GM13976 (cell line): ENCODE measurements at regions not wholly inside any gene's neighbourhood (a gene's known extent, or its start where the extent isn't known, plus 50 kb on each side); places are given as distances from the start of the nearest gene placed in this dataset.

Source experiments
- DNase-seq: peaks from one replicate; pipeline ENCODE4 v3.0.0; 2012; ENCODE audit warnings: low spot score
- in situ Hi-C: fragments of 300-500 bp; cut with MboI; formaldehyde crosslinking; loops from one replicate; pipeline ENCODE4 v1.12.0; 2022; ENCODE audit warnings: low sequenced_read_pairs, mixed read lengths, inconsistent platforms; ENCODE audit not compliant: unreplicated experiment
- TF ChIP-seq, protein P1 (sequence below): IDR thresholded peaks from 2 replicates; pipeline ENCODE4 v1.5.1; 2012; ENCODE audit warnings: borderline replicate concordance, mild to moderate bottlenecking; ENCODE audit not compliant: insufficient read depth; ENCODE audit errors: extremely low read depth, missing control alignments, control extremely low read depth

DNA sequence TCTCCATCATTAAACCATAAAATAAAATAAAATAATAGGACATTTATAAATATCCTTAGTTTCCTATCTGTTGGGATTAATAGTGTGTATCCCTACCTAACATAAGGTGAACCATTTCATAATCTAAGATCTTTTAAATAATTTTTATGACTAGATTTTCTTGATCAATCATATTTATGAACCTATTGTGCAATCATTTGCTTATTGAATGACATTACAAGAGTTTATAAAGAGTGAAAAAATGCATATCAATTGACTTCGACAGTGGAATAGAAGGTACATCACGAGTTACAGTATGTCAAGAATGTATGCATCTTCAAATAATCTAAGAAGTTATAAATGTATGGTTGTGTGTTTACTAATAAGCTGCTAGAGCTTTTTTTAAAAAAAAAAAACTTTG is 1554.8 kb upstream of the TMEFF2 start:
- DNase-seq, result no peak
- in situ Hi-C loops, result no loop called here
- TF ChIP-seq, protein P1, sequence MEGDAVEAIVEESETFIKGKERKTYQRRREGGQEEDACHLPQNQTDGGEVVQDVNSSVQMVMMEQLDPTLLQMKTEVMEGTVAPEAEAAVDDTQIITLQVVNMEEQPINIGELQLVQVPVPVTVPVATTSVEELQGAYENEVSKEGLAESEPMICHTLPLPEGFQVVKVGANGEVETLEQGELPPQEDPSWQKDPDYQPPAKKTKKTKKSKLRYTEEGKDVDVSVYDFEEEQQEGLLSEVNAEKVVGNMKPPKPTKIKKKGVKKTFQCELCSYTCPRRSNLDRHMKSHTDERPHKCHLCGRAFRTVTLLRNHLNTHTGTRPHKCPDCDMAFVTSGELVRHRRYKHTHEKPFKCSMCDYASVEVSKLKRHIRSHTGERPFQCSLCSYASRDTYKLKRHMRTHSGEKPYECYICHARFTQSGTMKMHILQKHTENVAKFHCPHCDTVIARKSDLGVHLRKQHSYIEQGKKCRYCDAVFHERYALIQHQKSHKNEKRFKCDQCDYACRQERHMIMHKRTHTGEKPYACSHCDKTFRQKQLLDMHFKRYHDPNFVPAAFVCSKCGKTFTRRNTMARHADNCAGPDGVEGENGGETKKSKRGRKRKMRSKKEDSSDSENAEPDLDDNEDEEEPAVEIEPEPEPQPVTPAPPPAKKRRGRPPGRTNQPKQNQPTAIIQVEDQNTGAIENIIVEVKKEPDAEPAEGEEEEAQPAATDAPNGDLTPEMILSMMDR, result no peak

DNA sequence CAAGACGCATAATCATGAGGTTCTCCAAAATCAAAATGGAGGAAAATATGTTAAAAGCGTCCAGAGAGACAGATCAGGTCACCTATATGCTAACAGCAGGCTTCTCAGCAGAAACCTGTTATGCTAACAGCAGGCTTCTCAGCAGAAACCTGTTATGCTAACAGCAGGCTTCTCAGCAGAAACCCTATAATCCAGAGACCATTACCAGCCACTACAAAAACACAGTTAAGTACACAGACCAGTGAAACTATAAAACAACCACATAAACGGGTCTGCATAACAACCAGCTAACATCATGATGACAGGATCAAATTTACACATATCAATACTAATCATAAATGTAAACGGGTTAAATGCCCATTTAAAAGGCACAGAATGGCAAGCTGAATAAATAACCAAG is 1548.4 kb upstream of the TMEFF2 start:
- TF ChIP-seq, protein P1, result no peak
- DNase-seq, result no peak
- in situ Hi-C loops, result no loop called here

DNA sequence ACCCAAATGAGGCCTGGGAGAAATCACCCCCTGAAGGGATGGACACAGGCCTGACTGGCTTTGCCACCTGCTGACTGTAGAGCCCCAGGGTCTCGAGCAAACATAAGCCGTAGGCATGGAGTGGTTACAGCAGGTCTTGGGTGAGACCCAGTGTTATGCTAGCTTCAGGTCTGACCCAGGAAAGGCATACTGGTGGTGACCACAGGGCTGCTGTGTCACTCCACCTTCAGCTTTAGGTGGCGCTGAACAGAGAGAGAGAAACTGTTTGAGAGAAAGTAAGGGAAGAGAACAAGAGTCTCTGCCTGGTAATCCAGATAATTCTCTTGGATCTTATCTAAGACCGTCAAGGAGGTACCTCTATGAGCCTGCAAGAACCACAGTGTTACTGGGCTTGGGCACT is 1544.2 kb upstream of the TMEFF2 start:
- no peak for DNase-seq
- in situ Hi-C loops, result no loop called here
- TF ChIP-seq, protein P1, result no peak

DNA sequence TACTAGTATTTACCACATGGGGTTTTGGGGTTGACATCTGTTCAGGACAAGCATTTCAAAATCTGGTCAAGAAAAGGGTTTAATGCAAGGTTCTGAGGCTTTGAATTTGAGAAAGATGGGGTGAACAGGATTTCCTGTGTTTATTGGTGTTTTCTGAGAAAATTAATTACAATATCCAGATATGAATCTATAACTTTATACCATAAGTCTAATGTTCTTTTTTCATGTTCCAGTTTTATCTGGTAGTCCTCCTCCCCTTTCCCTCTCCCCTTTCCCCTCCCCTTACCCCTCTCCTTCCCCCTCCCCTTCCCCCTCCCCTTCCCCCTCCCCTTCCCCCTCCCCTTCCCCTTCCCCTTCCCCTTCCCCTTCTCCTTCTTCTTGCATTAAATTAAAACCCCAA is 1518.2 kb upstream of the TMEFF2 start:
- in situ Hi-C loops, result loop anchor here (25.0 kb wide), 1 partner anchor 249 kb away; no protein-coding TSS in a partner anchor
- TF ChIP-seq, protein P1, result no peak

DNA sequence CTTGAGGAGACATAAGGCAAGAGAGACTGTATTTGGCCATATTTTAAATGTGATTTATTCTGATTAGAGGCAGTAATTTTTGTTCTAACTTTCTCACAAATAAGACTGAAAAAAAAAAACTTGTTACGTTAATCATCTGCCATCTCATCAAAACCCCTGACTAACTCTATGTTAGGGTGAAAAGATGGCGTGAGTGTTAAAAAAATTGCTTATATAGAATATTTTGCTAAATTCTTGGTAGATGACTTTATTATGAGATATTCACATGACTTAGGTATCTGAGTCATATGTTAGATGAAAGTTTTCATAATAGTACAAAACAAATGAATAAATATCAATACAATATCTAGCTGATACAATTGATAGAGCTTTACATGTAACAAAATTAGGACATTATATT is 1508.7 kb upstream of the TMEFF2 start:
- DNase-seq, result no peak
- in situ Hi-C loops, result loop anchor here (25.0 kb wide), 1 partner anchor 259 kb away; no protein-coding TSS in a partner anchor
- TF ChIP-seq, protein P1, result no peak

More for the DNA sequence above, 1518.2 kb upstream of the TMEFF2 start:
- DNase-seq, result no peak

DNA sequence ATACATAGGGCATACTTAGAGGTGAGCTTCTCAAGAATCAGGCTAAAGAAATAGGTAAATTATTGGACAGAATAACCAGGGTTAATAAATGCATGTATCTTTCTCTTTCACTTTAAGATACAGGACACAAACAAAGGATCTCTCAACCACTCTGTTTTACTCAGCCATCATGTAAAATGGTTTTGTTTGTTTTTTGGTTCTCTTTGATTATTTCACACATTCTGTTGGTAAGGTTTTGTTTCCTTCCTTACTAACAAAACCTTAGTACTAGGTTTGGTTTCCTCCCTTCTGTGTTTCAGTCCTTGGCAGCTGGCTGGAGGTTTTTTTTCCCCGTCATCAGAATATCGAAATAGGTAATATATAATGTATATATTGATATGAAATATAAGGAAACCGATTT is 1506.8 kb upstream of the TMEFF2 start:
- in situ Hi-C loops, result loop anchor here (25.0 kb wide), 1 partner anchor 261 kb away; no protein-coding TSS in a partner anchor
- DNase-seq, result no peak
- TF ChIP-seq, protein P1, result no peak

DNA sequence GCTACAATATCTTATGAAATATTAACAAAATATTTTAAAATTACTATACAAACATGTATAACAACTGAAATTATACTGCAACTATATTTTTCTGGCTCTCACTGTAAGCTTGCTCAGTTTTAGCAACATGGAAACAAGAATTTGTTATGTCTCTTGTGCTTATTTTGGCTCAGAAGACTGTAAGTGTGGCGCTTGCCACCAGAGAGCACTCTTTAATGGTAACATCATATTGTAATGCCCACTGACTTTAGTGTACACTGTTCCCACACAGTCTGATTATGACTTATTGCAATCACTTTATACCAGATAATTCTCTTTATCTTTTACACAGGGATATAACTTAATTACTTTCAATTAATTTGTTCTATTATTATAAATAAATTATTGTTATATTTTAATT is 1500.6 kb upstream of the TMEFF2 start:
- TF ChIP-seq, protein P1, result peak; percentile 24
- in situ Hi-C loops, result no loop called here
- no peak for DNase-seq
